ENCODE measurements at regions not wholly inside any gene's neighbourhood (a gene's known extent, or its start where the extent isn't known, plus 50 kb on each side); places are given as distances from the start of the nearest gene placed in this dataset.

DNA sequence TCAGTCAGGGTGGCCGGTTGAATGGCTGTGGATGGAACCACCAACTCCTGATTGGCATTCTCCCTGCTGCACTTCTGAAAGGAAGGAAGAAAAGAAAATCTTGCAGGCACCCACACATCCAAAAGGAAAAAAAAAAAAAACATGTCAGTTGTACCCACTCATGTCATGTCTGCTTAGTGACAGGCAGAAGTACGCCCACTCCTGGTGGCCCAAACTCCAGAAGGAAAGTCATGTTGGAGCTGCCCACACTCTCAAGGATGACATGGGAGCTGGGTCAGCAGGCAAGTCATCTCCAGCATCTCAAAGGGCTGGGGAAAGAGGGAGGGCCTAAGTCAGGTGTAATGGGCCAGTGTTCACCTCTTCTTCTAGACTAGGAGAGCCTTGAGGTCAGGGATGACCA, 1079.1 kb downstream of the BCL11B start:
- Histone ChIP-seq H3K27me3 (ENCODE audit: control insufficient read depth, insufficient read depth, low read length) (no peaks in the 10 kb centered on the region), H3K36me3 (ENCODE audit: control insufficient read depth, insufficient read depth, low read length) (no peaks in the 10 kb centered on the region), H3K9ac (no peak overlapping the region), H3K4me3 (ENCODE audit: low read depth, low read length) (no peak overlapping the region), H3K9me3 (ENCODE audit: control insufficient read depth, low read length) (no peaks in the 10 kb centered on the region), H3K79me2 (no peaks in the 10 kb centered on the region), H3K27ac (no peak overlapping the region), H3K4me1 (no peaks in the 10 kb centered on the region), H2AFZ (no peak overlapping the region), H3K4me2 (ENCODE audit: low read length) (no peak overlapping the region)
- TF ChIP-seq, protein P1, sequence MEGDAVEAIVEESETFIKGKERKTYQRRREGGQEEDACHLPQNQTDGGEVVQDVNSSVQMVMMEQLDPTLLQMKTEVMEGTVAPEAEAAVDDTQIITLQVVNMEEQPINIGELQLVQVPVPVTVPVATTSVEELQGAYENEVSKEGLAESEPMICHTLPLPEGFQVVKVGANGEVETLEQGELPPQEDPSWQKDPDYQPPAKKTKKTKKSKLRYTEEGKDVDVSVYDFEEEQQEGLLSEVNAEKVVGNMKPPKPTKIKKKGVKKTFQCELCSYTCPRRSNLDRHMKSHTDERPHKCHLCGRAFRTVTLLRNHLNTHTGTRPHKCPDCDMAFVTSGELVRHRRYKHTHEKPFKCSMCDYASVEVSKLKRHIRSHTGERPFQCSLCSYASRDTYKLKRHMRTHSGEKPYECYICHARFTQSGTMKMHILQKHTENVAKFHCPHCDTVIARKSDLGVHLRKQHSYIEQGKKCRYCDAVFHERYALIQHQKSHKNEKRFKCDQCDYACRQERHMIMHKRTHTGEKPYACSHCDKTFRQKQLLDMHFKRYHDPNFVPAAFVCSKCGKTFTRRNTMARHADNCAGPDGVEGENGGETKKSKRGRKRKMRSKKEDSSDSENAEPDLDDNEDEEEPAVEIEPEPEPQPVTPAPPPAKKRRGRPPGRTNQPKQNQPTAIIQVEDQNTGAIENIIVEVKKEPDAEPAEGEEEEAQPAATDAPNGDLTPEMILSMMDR (IDR thresholded peaks at IDR 0.05), result no peak

DNA sequence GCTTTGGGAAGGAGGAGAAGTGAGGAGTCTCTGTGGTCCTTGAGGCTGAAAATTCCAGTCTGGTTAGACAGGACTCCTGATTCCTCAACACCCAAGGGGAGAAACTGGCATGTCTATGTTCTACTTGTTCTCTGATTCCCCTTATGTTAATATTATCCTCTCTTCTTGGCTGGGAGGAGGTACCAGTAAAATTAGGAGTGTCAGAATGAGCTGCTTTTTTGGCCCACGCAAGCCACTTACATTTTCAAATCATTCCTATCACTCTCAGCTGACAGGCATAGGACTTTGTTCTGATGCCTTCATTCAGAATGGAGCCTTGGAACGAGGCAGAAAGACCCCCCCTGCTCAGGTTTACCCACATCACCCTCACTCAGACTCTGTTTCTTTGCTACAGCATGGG, 1077.2 kb downstream of the BCL11B start:
- no peaks in the 10 kb centered on the region for H3K9me3 ChIP-seq (ENCODE audit: control insufficient read depth, low read length)
- no peaks in the 10 kb centered on the region for H3K79me2 ChIP-seq
- H3K4me2 ChIP-seq (ENCODE audit: low read length), result no peak overlapping the region
- no peaks in the 10 kb centered on the region for H3K27me3 ChIP-seq (ENCODE audit: control insufficient read depth, insufficient read depth, low read length)
- TF ChIP-seq, protein P1 (IDR thresholded peaks at IDR 0.05), result no peak
- H3K4me3 ChIP-seq (ENCODE audit: low read depth, low read length), result no peak overlapping the region
- H3K4me1 ChIP-seq, result no peaks in the 10 kb centered on the region
- H3K9ac ChIP-seq, result no peak overlapping the region
- H3K36me3 ChIP-seq (ENCODE audit: control insufficient read depth, insufficient read depth, low read length), result no peaks in the 10 kb centered on the region
- no peak overlapping the region for H3K27ac ChIP-seq
- no peak overlapping the region for H2AFZ ChIP-seq

DNA sequence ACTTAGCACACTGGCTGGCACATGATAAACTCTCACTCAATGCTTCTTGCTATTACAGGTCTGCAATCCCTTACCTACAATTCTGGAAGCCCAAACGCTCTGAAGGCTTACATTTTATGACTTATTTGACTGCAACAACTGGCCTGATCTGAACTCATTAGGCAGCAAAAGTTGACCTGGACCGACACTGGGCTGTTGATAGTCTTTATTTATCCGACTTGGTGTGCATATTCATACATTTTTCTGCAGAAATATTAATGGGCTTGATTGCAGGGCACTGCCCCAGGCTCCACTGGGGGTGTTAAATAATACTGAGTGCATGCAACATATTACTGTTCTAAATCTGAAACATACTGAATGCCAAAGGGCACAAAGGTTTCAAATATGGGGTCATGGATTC, 1076.7 kb downstream of the BCL11B start:
- Histone ChIP-seq H3K4me1 (no peaks in the 10 kb centered on the region), H3K79me2 (no peaks in the 10 kb centered on the region)

DNA sequence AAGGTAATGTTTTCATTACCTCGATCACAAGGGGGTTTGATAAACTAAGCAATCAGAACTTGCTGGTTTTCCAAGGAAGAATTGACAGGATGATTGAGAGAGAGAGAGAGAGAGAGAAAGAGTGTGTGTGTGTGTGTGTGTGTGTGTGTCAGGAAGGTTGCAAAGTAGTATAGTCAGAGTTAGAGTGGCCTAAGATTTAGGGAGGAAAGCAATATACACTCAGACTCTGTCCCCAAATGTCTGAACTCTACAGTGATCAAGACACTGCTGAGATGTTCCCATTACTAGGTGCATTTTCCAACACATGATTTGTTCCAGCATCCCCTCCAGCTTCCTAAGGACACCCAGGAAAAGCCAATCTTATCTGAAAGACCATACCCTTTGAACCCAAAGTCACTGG, 1074.1 kb downstream of the BCL11B start:
- no peak overlapping the region for H3K9ac ChIP-seq
- H3K4me2 ChIP-seq (ENCODE audit: low read length), result no peak overlapping the region
- no peaks in the 10 kb centered on the region for H3K36me3 ChIP-seq (ENCODE audit: control insufficient read depth, insufficient read depth, low read length)
- TF ChIP-seq, protein P1 (IDR thresholded peaks at IDR 0.05), result no peak
- no peaks in the 10 kb centered on the region for H3K4me1 ChIP-seq
- no peak overlapping the region for H3K27ac ChIP-seq
- no peak overlapping the region for H3K4me3 ChIP-seq (ENCODE audit: low read depth, low read length)
- no peaks in the 10 kb centered on the region for H3K27me3 ChIP-seq (ENCODE audit: control insufficient read depth, insufficient read depth, low read length)
- no peaks in the 10 kb centered on the region for H3K9me3 ChIP-seq (ENCODE audit: control insufficient read depth, low read length)
- H3K79me2 ChIP-seq, result no peaks in the 10 kb centered on the region
- no peak overlapping the region for H2AFZ ChIP-seq

More for the DNA sequence above, 1076.7 kb downstream of the BCL11B start:
- H3K9ac ChIP-seq, result no peak overlapping the region
- H3K27ac ChIP-seq, result no peak overlapping the region
- H3K27me3 ChIP-seq (ENCODE audit: control insufficient read depth, insufficient read depth, low read length), result no peaks in the 10 kb centered on the region
- no peaks in the 10 kb centered on the region for H3K36me3 ChIP-seq (ENCODE audit: control insufficient read depth, insufficient read depth, low read length)
- H3K9me3 ChIP-seq (ENCODE audit: control insufficient read depth, low read length), result no peaks in the 10 kb centered on the region
- TF ChIP-seq, protein P1 (IDR thresholded peaks at IDR 0.05), result no peak
- no peak overlapping the region for H3K4me2 ChIP-seq (ENCODE audit: low read length)
- no peak overlapping the region for H2AFZ ChIP-seq
- H3K4me3 ChIP-seq (ENCODE audit: low read depth, low read length), result no peak overlapping the region

DNA sequence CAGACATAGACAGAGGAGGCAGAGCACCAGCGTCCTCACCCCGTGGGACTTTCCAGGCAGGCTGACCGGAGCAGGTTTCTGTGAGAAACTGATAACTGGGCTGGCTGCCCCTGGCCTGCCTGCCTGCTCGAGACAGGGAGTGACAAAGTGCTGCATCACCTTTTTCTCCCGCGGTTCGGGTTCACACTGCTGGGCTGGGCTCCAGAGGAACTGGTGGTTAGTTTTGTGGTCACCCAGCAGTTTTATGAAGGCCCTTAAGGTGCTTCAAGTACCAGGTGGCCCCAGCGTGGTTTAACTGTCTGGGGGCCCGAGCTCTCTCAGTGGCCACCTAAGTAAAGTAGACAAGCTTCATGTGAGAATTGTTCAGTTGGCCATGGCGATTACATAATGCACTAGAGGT, 1073.6 kb downstream of the BCL11B start:
- no peak overlapping the region for H2AFZ ChIP-seq
- H3K79me2 ChIP-seq, result no peaks in the 10 kb centered on the region
- TF ChIP-seq, protein P1 (IDR thresholded peaks at IDR 0.05), result no peak
- H3K4me1 ChIP-seq, result no peaks in the 10 kb centered on the region
- H3K27ac ChIP-seq, result no peak overlapping the region
- no peak overlapping the region for H3K9ac ChIP-seq
- H3K27me3 ChIP-seq (ENCODE audit: control insufficient read depth, insufficient read depth, low read length), result no peaks in the 10 kb centered on the region
- no peaks in the 10 kb centered on the region for H3K9me3 ChIP-seq (ENCODE audit: control insufficient read depth, low read length)
- no peaks in the 10 kb centered on the region for H3K36me3 ChIP-seq (ENCODE audit: control insufficient read depth, insufficient read depth, low read length)
- no peak overlapping the region for H3K4me3 ChIP-seq (ENCODE audit: low read depth, low read length)
- no peak overlapping the region for H3K4me2 ChIP-seq (ENCODE audit: low read length)
